Right atrium auricular region (tissue), 2 donors: ENCODE measurements at regions not wholly inside any gene's neighbourhood (a gene's known extent, or its start where the extent isn't known, plus 50 kb on each side); places are given as distances from the start of the nearest gene placed in this dataset.

Source experiments
- DNase-seq: peaks from one replicate; pipeline ENCODE4 v3.0.0-alpha.2; 2019; ENCODE audit warnings: low spot score
- H3K27ac ChIP-seq, 2 donors: fragments of 200-600 bp; sonication (generic); 1 replicate in 1 of 2; 2 replicates in 1 of 2; pipeline ENCODE4 v1.5.1; 2016 to 2019
- H3K27me3 ChIP-seq, 2 donors: fragments of 200-600 bp; sonication (generic); one replicate each; pipeline versions ENCODE4 v1.5.1 to v1.6.0; 2017 to 2019
- H3K36me3 ChIP-seq: fragments of 200-600 bp; sonication (generic); one replicate; pipeline ENCODE4 v1.5.1; 2016
- H3K4me1 ChIP-seq, 2 donors: fragments of 200-600 bp; sonication (generic); one replicate each; pipeline versions ENCODE4 v1.5.1 to v1.6.0; 2017 to 2019
- H3K4me3 ChIP-seq, 2 donors: fragments of 200-600 bp; sonication (generic); 1 replicate in 1 of 2; 2 replicates in 1 of 2; pipeline ENCODE4 v1.5.1; 2017 to 2019; ENCODE audit warnings: mild to moderate bottlenecking in 1 of 2, moderate library complexity in 1 of 2
- H3K9me3 ChIP-seq, 2 donors: fragments of 200-600 bp; sonication (generic); one replicate each; pipeline ENCODE4 v1.5.1; 2019
- CTCF ChIP-seq, 2 donors: fragments of 200-600 bp; sonication (generic); IDR thresholded peaks; one replicate each; pipeline ENCODE4 v1.5.1; 2019; ENCODE audit warnings: antibody characterized with exemption in 2 of 2

GRCh38 chr12:75974323-75975187 is 57.0 kb downstream of the PHLDA1 start:
- H3K27me3 ChIP-seq, result no peaks in the 10 kb centered on the region
- peak overlapping the region; percentile 24 to 46 for H3K27ac ChIP-seq
- DNase-seq, result no peak
- H3K36me3 ChIP-seq, result no peaks in the 10 kb centered on the region
- no peaks in the 10 kb centered on the region for H3K9me3 ChIP-seq
- peaks cover 0 to 18% of the 10 kb centered on the region in 2 donors for H3K4me1 ChIP-seq
- H3K4me3 ChIP-seq, result no peak overlapping the region
- no peak for TF ChIP-seq CTCF (IDR thresholded peaks at IDR 0.05)

GRCh38 chr12:75971253-75971652 is 60.3 kb downstream of the PHLDA1 start:
- Histone ChIP-seq H3K27ac (no peak overlapping the region), H3K27me3 (no peaks in the 10 kb centered on the region), H3K9me3 (no peaks in the 10 kb centered on the region), H3K4me1 (no peaks in the 10 kb centered on the region), H3K4me3 (no peak overlapping the region), H3K36me3 (no peaks in the 10 kb centered on the region)
- DNase-seq, result no peak
- no peak for TF ChIP-seq CTCF (IDR thresholded peaks at IDR 0.05)

- Histone ChIP-seq H3K27ac (no peak overlapping the region), H3K36me3 (no peaks in the 10 kb centered on the region), H3K4me1 (no peaks in the 10 kb centered on the region), H3K9me3 (no peaks in the 10 kb centered on the region), H3K27me3 (no peaks in the 10 kb centered on the region), H3K4me3 (no peak overlapping the region)
- TF ChIP-seq CTCF (IDR thresholded peaks at IDR 0.05), result no peak
- no peak for DNase-seq
These were observed 61.3 kb downstream of the PHLDA1 start for GRCh38 chr12:75970310-75970709.

GRCh38 chr12:75969768-75970167 is 61.8 kb downstream of the PHLDA1 start:
- Histone ChIP-seq H3K4me1 (no peaks in the 10 kb centered on the region), H3K27ac (no peak overlapping the region), H3K9me3 (no peaks in the 10 kb centered on the region), H3K4me3 (no peak overlapping the region), H3K36me3 (no peaks in the 10 kb centered on the region), H3K27me3 (no peaks in the 10 kb centered on the region)
- no peak for DNase-seq
- no peak for TF ChIP-seq CTCF (IDR thresholded peaks at IDR 0.05)

GRCh38 chr12:75965661-75966060 is 65.9 kb downstream of the PHLDA1 start:
- H3K36me3 ChIP-seq, result no peaks in the 10 kb centered on the region
- H3K9me3 ChIP-seq, result no peaks in the 10 kb centered on the region
- H3K27ac ChIP-seq, result no peak overlapping the region
- no peak overlapping the region for H3K4me3 ChIP-seq
- peaks cover 0 to 2% of the 10 kb centered on the region in 2 donors for H3K4me1 ChIP-seq
- no peak for DNase-seq
- no peaks in the 10 kb centered on the region for H3K27me3 ChIP-seq
- no peak for TF ChIP-seq CTCF (IDR thresholded peaks at IDR 0.05)

GRCh38 chr12:75964150-75964549 is 67.4 kb downstream of the PHLDA1 start:
- no peaks in the 10 kb centered on the region for H3K9me3 ChIP-seq
- H3K36me3 ChIP-seq, result no peaks in the 10 kb centered on the region
- H3K27me3 ChIP-seq, result no peaks in the 10 kb centered on the region
- peaks cover 0 to 15% of the 10 kb centered on the region in 2 donors for H3K4me1 ChIP-seq
- DNase-seq, result no peak
- TF ChIP-seq CTCF (IDR thresholded peaks at IDR 0.05), result no peak
- no peak overlapping the region for H3K27ac ChIP-seq
- H3K4me3 ChIP-seq, result no peak overlapping the region
